ENCODE measurements at regions not wholly inside any gene's neighbourhood (a gene's known extent, or its start where the extent isn't known, plus 50 kb on each side); places are given as distances from the start of the nearest gene placed in this dataset.

- peaks cover 2% of the 10 kb centered on the region for H3K9me3 ChIP-seq (ENCODE audit: control insufficient read depth, insufficient read depth, low read length)
- H3K4me3 Mint-ChIP-seq, result no peak overlapping the region
- no peak overlapping the region for H3K4me3 ChIP-seq (ENCODE audit: low read length)
- no peak for DNase-seq
- 84% methylated on average over 3 of the region's 3 CpGs for WGBS (ENCODE audit: insufficient coverage)
- H3K27ac Mint-ChIP-seq, result no peak overlapping the region
- ATAC-seq, result no peak
- H3K27ac ChIP-seq (ENCODE audit: low read length), result no peak overlapping the region
- no peaks in the 10 kb centered on the region for H3K4me1 Mint-ChIP-seq
- H3K36me3 ChIP-seq (ENCODE audit: control insufficient read depth, insufficient read depth, low read length), result no peaks in the 10 kb centered on the region
- no peaks in the 10 kb centered on the region for H3K27me3 ChIP-seq (ENCODE audit: control insufficient read depth, insufficient read depth, low read length)
- TF ChIP-seq, protein P1, sequence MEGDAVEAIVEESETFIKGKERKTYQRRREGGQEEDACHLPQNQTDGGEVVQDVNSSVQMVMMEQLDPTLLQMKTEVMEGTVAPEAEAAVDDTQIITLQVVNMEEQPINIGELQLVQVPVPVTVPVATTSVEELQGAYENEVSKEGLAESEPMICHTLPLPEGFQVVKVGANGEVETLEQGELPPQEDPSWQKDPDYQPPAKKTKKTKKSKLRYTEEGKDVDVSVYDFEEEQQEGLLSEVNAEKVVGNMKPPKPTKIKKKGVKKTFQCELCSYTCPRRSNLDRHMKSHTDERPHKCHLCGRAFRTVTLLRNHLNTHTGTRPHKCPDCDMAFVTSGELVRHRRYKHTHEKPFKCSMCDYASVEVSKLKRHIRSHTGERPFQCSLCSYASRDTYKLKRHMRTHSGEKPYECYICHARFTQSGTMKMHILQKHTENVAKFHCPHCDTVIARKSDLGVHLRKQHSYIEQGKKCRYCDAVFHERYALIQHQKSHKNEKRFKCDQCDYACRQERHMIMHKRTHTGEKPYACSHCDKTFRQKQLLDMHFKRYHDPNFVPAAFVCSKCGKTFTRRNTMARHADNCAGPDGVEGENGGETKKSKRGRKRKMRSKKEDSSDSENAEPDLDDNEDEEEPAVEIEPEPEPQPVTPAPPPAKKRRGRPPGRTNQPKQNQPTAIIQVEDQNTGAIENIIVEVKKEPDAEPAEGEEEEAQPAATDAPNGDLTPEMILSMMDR (IDR thresholded peaks at IDR 0.05), result no peak
- H3K4me1 ChIP-seq (ENCODE audit: control insufficient read depth, insufficient read depth, low read length), result no peaks in the 10 kb centered on the region
- peaks cover 2 to 6% of the 10 kb centered on the region in 2 donors for H3K9me3 Mint-ChIP-seq
- H3K27me3 Mint-ChIP-seq (ENCODE audit: low read depth in 2 of 2), result no peaks in the 10 kb centered on the region
- intact Hi-C loops (cut with micrococcal nuclease), result no loop called here
- peaks cover 2% of the 10 kb centered on the region for H3K36me3 Mint-ChIP-seq
Observed at GRCh38 chr3:72219752-72220151, 434.8 kb upstream of the PROK2 start.

DNA sequence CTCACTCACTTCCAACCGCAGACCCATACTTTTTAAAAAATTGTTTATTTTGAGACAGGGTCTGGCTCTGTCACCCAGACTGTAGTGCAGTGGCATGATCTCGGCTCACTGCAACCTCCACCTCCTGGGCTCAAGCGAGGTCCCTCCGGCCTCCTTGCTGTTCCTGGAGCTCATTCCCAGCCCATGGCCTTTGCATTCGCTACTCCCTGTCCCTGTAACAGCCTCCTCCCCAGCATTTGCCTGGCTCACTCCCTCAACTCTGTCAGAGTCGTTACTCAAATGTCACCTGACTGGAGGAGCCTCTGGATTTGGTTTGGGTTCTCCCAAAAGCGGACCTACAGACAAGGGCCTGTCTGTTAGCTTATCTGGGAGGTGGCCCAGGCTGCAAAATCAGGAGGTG is 432.6 kb upstream of the PROK2 start:
- intact Hi-C loops (cut with micrococcal nuclease), result no loop called here
- no peak overlapping the region for H3K27ac ChIP-seq (ENCODE audit: low read length)

GRCh38 chr3:72214066-72214951 is 429.4 kb upstream of the PROK2 start:
- Histone ChIP-seq H3K9me3 (ENCODE audit: control insufficient read depth, insufficient read depth, low read length) (no peaks in the 10 kb centered on the region), H3K4me1 (ENCODE audit: control insufficient read depth, insufficient read depth, low read length) (no peaks in the 10 kb centered on the region), H3K36me3 (ENCODE audit: control insufficient read depth, insufficient read depth, low read length) (no peaks in the 10 kb centered on the region), H3K4me3 (ENCODE audit: low read length) (no peak overlapping the region), H3K27ac (ENCODE audit: low read length) (no peak overlapping the region), H3K27me3 (ENCODE audit: control insufficient read depth, insufficient read depth, low read length) (no peaks in the 10 kb centered on the region)
- Mint-ChIP-seq H3K4me1 (no peaks in the 10 kb centered on the region), H3K4me3 (no peak overlapping the region), H3K9me3 (no peaks in the 10 kb centered on the region), H3K27me3 (ENCODE audit: low read depth in 2 of 2) (peaks cover 0 to 3% of the 10 kb centered on the region in 2 donors), H3K36me3 (no peaks in the 10 kb centered on the region), H3K27ac (no peak overlapping the region)
- no peak for ATAC-seq
- WGBS (ENCODE audit: insufficient coverage), result 71% methylated on average over 11 of the region's 11 CpGs
- intact Hi-C loops (cut with micrococcal nuclease), result no loop called here
- no peak for DNase-seq
- TF ChIP-seq, protein P1 (IDR thresholded peaks at IDR 0.05), result no peak

More for the DNA sequence above, 432.6 kb upstream of the PROK2 start:
- Histone ChIP-seq H3K4me1 (ENCODE audit: control insufficient read depth, insufficient read depth, low read length) (no peaks in the 10 kb centered on the region), H3K9me3 (ENCODE audit: control insufficient read depth, insufficient read depth, low read length) (no peaks in the 10 kb centered on the region), H3K27me3 (ENCODE audit: control insufficient read depth, insufficient read depth, low read length) (no peaks in the 10 kb centered on the region), H3K36me3 (ENCODE audit: control insufficient read depth, insufficient read depth, low read length) (no peaks in the 10 kb centered on the region), H3K4me3 (ENCODE audit: low read length) (no peak overlapping the region)
- Mint-ChIP-seq H3K27me3 (ENCODE audit: low read depth in 2 of 2) (no peaks in the 10 kb centered on the region), H3K9me3 (no peaks in the 10 kb centered on the region), H3K36me3 (no peaks in the 10 kb centered on the region), H3K4me1 (no peaks in the 10 kb centered on the region), H3K4me3 (no peak overlapping the region), H3K27ac (no peak overlapping the region)
- no peak for DNase-seq
- ATAC-seq, result no peak
- TF ChIP-seq, protein P1 (IDR thresholded peaks at IDR 0.05), result no peak
- 84% methylated on average over 7 of the region's 7 CpGs for WGBS (ENCODE audit: insufficient coverage)
